HL-60 (cell line): ENCODE measurements at regions not wholly inside any gene's neighbourhood (a gene's known extent, or its start where the extent isn't known, plus 50 kb on each side); places are given as distances from the start of the nearest gene placed in this dataset.
"Not testable (repeated sequence)": the region's sequence is repeated elsewhere in the genome, so short reads cannot be mapped to it uniquely, and the experiment has no call there.

Experiments used
- DNase-seq, 2 experiments: peaks; one replicate each; pipeline ENCODE4 v3.0.0-alpha.2; 2010 to 2020; ENCODE audit warnings: low read depth in 1 of 2, low spot score in 1 of 2
- H3K27ac ChIP-seq: fragments of 250-450 bp; sonication (Bioruptor Pico); replicated peaks from 2 replicates; pipeline ENCODE4 v1.5.1; 2020; ENCODE audit warnings: mild to moderate bottlenecking, moderate library complexity
- H3K27me3 ChIP-seq: fragments of 250-450 bp; sonication (Bioruptor Pico); 2 replicates; pipeline ENCODE4 v1.5.1; 2021; ENCODE audit warnings: mild to moderate bottlenecking, moderate library complexity; ENCODE audit not compliant: insufficient read depth, poor library complexity, severe bottlenecking
- H3K4me3 ChIP-seq: replicated peaks from 2 replicates; pipeline ENCODE4 v1.5.1; 2011; ENCODE audit warnings: mild to moderate bottlenecking, control low read depth, low read length; ENCODE audit not compliant: insufficient read depth
- GABPA ChIP-seq: IDR thresholded peaks from 2 replicates; pipeline ENCODE4 v1.6.1; 2012; ENCODE audit warnings: low read depth
- POLR2AphosphoS5 ChIP-seq: IDR thresholded peaks from 2 replicates; pipeline ENCODE4 v1.6.1; 2012; ENCODE audit warnings: low read depth
- SPI1 ChIP-seq: IDR thresholded peaks from 2 replicates; pipeline ENCODE4 v1.6.1; 2012; ENCODE audit warnings: low read depth, mild to moderate bottlenecking, borderline replicate concordance
- TF ChIP-seq, protein P1 (sequence below): IDR thresholded peaks from one replicate; pipeline ENCODE4 v1.5.1; 2011; ENCODE audit warnings: low read length, control low read depth, inconsistent platforms; ENCODE audit not compliant: insufficient read depth
- TF ChIP-seq, protein P2 (sequence below): IDR thresholded peaks from 2 replicates; pipeline ENCODE4 v1.6.1; 2012; ENCODE audit warnings: low read depth; ENCODE audit not compliant: insufficient replicate concordance

DNA sequence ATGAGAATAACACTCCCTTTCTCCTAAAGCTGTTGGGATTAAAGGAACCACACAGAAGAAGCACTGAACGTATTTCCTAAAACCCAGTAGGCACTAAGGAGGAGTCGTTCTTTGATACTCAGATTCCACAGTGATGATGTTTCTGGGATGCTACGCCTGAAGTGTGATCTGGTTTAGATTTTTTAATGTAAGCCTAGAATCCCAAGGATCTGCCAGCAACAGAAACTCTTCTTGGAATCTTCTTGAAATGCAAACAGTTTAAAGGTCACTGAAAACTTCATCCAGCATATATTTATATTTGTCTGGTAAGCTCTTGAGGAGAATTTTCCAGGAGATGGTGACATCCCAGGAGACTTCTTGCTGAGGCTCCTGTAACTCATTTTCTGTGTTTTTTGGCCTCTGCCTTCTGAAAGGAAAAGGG, 247.6 kb upstream of the TRIB2 start:
- TF ChIP-seq, protein P1, sequence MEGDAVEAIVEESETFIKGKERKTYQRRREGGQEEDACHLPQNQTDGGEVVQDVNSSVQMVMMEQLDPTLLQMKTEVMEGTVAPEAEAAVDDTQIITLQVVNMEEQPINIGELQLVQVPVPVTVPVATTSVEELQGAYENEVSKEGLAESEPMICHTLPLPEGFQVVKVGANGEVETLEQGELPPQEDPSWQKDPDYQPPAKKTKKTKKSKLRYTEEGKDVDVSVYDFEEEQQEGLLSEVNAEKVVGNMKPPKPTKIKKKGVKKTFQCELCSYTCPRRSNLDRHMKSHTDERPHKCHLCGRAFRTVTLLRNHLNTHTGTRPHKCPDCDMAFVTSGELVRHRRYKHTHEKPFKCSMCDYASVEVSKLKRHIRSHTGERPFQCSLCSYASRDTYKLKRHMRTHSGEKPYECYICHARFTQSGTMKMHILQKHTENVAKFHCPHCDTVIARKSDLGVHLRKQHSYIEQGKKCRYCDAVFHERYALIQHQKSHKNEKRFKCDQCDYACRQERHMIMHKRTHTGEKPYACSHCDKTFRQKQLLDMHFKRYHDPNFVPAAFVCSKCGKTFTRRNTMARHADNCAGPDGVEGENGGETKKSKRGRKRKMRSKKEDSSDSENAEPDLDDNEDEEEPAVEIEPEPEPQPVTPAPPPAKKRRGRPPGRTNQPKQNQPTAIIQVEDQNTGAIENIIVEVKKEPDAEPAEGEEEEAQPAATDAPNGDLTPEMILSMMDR, result no peak
- no peak overlapping the region for H3K4me3 ChIP-seq
- H3K27ac ChIP-seq, result no peak overlapping the region
- no peak for DNase-seq
- H3K27me3 ChIP-seq, result no peaks in the 10 kb centered on the region

DNA sequence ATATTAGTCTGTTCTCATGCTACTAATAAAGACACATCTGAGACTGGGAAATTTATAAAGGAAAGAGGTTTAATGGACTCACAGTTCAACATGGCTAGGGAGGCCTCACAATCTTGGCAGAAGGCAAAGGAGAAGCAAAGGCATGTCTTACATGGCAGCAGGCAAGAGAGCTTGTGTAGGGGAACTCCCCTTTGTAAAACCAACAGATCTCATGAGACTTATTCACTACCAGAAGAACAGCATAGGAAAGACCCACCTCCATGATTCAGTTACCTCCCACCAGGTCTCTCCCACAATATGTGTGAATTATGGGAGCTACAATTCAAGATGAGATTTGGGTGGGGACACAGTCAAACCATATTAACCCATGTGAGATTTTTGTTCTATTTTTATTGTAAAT, 244.5 kb upstream of the TRIB2 start:
- H3K4me3 ChIP-seq, DNase-seq, H3K27me3 ChIP-seq, H3K27ac ChIP-seq: not testable (repeated sequence)

DNA sequence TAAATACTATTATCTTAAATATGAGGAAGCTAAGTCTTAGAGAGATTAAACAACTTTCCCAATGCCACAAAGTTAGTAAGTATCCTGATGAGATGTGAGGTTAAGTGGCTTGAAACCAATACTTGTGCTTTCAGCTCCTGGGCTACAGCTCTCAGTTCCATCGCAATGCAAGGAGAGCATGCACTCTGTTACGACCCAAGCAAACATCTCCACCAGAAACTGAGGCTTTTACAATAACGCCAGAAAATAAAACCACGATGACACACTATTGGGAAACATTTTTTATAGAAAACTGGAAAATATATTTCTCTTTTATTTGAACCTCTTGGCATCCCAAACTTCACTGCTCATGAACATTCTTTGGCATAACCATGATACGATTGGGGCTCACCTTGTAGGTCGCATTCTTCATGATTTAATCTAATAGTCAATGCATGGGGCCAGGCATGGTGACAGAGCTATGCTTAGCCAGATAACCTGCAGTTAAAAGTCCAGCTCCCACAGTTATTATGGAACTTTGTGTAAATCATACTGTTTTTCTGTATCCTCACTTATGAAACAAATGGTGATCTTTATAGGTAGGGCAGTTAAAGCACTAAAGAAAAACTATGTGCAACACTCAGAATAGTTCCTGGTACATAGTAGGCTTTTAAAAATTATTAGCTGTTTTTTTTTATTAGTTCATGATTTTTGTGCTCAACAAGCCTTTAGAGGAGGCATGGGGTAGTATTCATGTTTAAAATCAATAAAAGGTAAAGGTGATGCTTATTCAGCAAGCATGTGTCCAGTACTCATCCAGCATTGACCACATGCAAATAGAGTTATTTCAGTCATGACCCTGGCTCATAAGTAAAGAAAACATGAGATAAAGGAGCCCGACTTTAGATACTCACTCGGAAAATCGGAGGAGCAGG, 238.3 kb upstream of the TRIB2 start:
- H3K4me3 ChIP-seq, result no peak overlapping the region
- H3K27ac ChIP-seq, result no peak overlapping the region
- TF ChIP-seq POLR2AphosphoS5, result no peak
- TF ChIP-seq SPI1, result no peak
- TF ChIP-seq GABPA, result no peak
- TF ChIP-seq, protein P1, result no peak
- TF ChIP-seq, protein P2, sequence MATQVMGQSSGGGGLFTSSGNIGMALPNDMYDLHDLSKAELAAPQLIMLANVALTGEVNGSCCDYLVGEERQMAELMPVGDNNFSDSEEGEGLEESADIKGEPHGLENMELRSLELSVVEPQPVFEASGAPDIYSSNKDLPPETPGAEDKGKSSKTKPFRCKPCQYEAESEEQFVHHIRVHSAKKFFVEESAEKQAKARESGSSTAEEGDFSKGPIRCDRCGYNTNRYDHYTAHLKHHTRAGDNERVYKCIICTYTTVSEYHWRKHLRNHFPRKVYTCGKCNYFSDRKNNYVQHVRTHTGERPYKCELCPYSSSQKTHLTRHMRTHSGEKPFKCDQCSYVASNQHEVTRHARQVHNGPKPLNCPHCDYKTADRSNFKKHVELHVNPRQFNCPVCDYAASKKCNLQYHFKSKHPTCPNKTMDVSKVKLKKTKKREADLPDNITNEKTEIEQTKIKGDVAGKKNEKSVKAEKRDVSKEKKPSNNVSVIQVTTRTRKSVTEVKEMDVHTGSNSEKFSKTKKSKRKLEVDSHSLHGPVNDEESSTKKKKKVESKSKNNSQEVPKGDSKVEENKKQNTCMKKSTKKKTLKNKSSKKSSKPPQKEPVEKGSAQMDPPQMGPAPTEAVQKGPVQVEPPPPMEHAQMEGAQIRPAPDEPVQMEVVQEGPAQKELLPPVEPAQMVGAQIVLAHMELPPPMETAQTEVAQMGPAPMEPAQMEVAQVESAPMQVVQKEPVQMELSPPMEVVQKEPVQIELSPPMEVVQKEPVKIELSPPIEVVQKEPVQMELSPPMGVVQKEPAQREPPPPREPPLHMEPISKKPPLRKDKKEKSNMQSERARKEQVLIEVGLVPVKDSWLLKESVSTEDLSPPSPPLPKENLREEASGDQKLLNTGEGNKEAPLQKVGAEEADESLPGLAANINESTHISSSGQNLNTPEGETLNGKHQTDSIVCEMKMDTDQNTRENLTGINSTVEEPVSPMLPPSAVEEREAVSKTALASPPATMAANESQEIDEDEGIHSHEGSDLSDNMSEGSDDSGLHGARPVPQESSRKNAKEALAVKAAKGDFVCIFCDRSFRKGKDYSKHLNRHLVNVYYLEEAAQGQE, result no peak
- H3K27me3 ChIP-seq, result no peaks in the 10 kb centered on the region
- DNase-seq, result no peak

DNA sequence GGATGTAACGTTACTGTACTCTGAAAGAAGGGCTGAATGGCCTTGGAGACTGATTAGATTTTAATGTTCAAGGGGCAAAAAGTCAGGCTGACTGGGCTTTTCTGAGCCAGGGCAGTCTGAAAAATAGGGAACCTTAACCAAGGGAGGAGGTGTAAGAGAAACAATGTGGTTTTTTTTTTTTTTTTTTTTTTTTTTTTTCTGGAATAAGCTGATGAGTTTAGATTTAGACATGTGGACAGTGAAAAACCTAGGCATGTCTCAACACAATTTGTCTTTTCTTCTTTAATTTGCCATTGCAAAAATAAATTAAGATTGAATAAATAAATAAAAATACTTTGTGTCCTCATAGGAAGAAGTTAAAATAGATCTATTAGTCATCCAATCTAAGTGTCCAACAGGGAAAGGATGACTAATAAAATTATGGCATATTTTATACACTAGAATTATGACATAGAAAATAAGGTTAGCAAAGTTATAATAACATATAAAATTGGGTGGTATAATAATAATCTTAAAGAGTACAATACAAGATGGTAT, 237.6 kb upstream of the TRIB2 start:
- DNase-seq, result peak in 1 of 2 experiments; percentile 31
- TF ChIP-seq POLR2AphosphoS5, result no peak
- TF ChIP-seq, protein P2, result no peak
- no peak for TF ChIP-seq GABPA
- no peak overlapping the region for H3K4me3 ChIP-seq
- H3K27ac ChIP-seq, result no peak overlapping the region
- H3K27me3 ChIP-seq, result no peaks in the 10 kb centered on the region
